ENCODE measurements at regions not wholly inside any gene's neighbourhood (a gene's known extent, or its start where the extent isn't known, plus 50 kb on each side); places are given as distances from the start of the nearest gene placed in this dataset.

GRCh38 chr15:70293591-70294470, 196.1 kb upstream of the TLE3 start:
- TF ChIP-seq JUND (IDR thresholded peaks at IDR 0.05; ENCODE audit: low read depth): no peak

GRCh38 chr15:70293138-70293537, 195.4 kb upstream of the TLE3 start:
- DNase-seq (ENCODE audit: low read depth in 1 of 2, low spot score in 1 of 2): no peak
- in situ Hi-C loops (cut with HindIII; ENCODE audit: low pct_unique_long_range_greater_than_20kb, low sequenced_read_pairs): no loop called here
- TF ChIP-seq JUND (IDR thresholded peaks at IDR 0.05; ENCODE audit: low read depth): no peak

More at GRCh38 chr15:70293591-70294470, 196.1 kb upstream of the TLE3 start:
- in situ Hi-C loops (cut with HindIII; ENCODE audit: low pct_unique_long_range_greater_than_20kb, low sequenced_read_pairs): no loop called here
- no peak for DNase-seq (ENCODE audit: low read depth in 1 of 2, low spot score in 1 of 2)

DNA sequence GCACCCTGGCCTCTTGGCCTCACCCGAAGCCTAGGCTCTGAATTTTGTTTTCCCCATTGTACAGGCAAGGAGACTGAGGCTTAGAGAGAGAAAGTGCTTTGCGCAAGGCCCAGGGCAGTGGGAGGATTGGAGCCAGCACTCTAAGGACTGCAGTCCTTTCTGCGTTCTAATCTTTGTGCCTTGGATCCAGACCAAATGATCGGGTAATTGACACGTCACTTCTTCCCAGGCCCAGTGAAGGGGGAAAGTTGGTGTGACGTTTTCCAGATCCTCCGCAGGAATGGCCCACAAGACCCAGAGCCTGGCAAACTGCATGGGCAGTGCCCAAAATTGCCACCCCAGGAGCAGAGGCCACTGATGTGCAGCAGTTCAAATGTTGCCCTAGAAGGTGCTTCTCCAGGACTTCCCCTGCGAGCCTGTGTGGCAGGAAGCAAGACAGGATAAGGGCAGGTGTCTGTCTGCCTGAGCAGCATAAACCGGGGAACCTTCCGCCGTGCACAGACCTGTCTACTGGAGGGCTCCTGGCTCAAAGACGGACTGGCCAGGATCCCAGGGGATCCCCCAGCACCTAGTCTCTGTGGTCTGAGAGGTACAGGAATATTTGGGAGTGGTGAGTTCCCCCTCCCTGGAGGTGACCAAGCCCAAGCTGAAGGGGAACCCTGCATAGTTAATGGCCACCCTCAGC, 194.5 kb upstream of the TLE3 start:
- TF ChIP-seq JUND (IDR thresholded peaks at IDR 0.05; ENCODE audit: low read depth): no peak
- DNase-seq (ENCODE audit: low read depth in 1 of 2, low spot score in 1 of 2): no peak
- in situ Hi-C loops (cut with HindIII; ENCODE audit: low pct_unique_long_range_greater_than_20kb, low sequenced_read_pairs): no loop called here

GRCh38 chr15:70291305-70292075, 193.8 kb upstream of the TLE3 start:
- DNase-seq (ENCODE audit: low read depth in 1 of 2, low spot score in 1 of 2): peak in 1 of 2 experiments; percentile 78
- no peak for TF ChIP-seq JUND (IDR thresholded peaks at IDR 0.05; ENCODE audit: low read depth)
- in situ Hi-C loops (cut with HindIII; ENCODE audit: low pct_unique_long_range_greater_than_20kb, low sequenced_read_pairs): no loop called here

DNA sequence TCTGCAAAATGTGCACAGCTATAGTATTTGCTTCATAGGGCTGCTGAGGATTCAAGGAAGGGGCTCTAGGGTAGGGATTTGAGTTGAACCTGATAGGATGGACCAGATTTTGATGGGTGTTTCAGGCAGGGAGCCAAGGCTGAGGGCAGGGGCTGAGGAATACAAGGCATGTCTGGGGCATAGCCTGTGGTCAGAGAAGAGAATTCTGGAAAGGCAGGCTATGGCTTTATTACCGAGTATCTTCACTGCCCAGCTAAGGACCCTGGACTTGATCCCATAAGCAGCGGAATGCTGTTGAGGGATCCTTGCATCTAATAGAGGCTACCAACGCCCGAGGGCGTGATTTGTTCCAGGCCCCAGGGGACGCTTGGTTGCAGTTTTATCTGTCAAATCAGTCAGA, 193.0 kb upstream of the TLE3 start:
- DNase-seq (ENCODE audit: low read depth in 1 of 2, low spot score in 1 of 2): no peak
- in situ Hi-C loops (cut with HindIII; ENCODE audit: low pct_unique_long_range_greater_than_20kb, low sequenced_read_pairs): no loop called here
- TF ChIP-seq JUND (IDR thresholded peaks at IDR 0.05; ENCODE audit: low read depth): no peak

- in situ Hi-C loops (cut with HindIII; ENCODE audit: low pct_unique_long_range_greater_than_20kb, low sequenced_read_pairs): no loop called here
- peak; percentile 59; the same call in 1 of the 2 replicates for TF ChIP-seq JUND (IDR thresholded peaks at IDR 0.05; ENCODE audit: low read depth)
- peak; percentile 70 to 97 for DNase-seq (ENCODE audit: low read depth in 1 of 2, low spot score in 1 of 2)
These were observed 191.7 kb upstream of the TLE3 start for GRCh38 chr15:70289191-70289955.

DNA sequence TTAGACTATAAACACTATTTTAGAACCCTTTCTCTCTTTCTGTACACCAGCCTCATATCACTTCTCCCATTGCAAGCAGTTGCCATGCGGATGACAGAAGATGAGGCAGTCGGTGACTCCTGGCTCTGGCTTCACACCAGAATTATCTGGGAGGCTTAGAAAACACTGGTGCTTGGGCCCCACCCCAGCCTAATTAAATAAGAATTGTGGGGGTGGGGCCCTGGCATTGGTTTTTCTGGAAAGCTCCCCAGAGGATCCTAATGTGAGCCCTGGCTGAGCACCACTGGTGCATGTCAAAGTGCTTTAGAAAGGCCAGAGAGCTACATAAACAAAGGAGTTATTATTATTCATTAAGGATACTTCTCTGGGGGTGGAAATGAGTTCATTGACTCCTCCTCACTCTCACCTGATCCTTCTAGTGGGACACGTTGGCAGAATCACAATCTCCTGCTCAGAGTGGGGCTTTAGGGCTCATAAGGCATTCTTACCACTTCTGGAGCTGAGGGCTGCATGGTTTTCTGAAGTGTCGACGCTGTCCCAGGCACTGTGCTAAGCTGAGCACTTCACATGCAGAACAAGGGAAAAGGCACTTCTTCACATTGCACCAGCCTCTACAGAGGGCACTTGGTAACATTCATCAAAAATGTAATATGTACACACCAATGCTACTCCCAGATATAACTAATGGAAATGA, 188.5 kb upstream of the TLE3 start:
- no peak for DNase-seq (ENCODE audit: low read depth in 1 of 2, low spot score in 1 of 2)
- TF ChIP-seq JUND (IDR thresholded peaks at IDR 0.05; ENCODE audit: low read depth): no peak
- in situ Hi-C loops (cut with HindIII; ENCODE audit: low pct_unique_long_range_greater_than_20kb, low sequenced_read_pairs): no loop called here

- in situ Hi-C loops (cut with HindIII; ENCODE audit: low pct_unique_long_range_greater_than_20kb, low sequenced_read_pairs): no loop called here
These were observed 186.9 kb upstream of the TLE3 start for GRCh38 chr15:70284438-70285214.

GRCh38 chr15:70283511-70283910, 185.8 kb upstream of the TLE3 start:
- DNase-seq (ENCODE audit: low read depth in 1 of 2, low spot score in 1 of 2): no peak
- TF ChIP-seq JUND (IDR thresholded peaks at IDR 0.05; ENCODE audit: low read depth): no peak
- in situ Hi-C loops (cut with HindIII; ENCODE audit: low pct_unique_long_range_greater_than_20kb, low sequenced_read_pairs): no loop called here

More at GRCh38 chr15:70284438-70285214, 186.9 kb upstream of the TLE3 start:
- no peak for TF ChIP-seq JUND (IDR thresholded peaks at IDR 0.05; ENCODE audit: low read depth)
- peak; percentile 49 to 72 for DNase-seq (ENCODE audit: low read depth in 1 of 2, low spot score in 1 of 2)

DNA sequence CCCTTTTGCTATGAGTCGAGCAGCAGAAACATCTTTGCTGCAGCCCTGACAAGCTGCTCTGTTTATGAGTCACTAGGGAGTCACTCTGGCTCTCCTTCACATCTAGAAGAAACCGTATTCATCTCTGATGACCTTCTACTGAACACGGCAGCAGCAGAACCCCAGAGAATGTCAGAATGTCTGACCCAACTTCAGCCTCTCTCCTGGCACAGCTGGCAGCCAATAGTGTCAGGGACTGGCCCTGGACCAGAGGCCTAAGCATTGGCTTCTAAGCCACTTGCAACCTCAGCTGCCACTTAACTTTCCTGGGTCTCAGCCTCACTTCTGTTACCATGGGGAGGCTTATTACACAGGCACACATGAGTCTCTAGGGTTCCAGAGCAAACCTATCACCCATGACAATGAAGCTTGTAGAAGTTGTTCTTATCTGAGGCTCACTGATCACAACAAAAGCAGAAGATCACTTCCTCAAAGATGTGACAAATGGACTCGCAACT, 184.1 kb upstream of the TLE3 start:
- in situ Hi-C loops (cut with HindIII; ENCODE audit: low pct_unique_long_range_greater_than_20kb, low sequenced_read_pairs): no loop called here
- no peak for TF ChIP-seq JUND (IDR thresholded peaks at IDR 0.05; ENCODE audit: low read depth)
- no peak for DNase-seq (ENCODE audit: low read depth in 1 of 2, low spot score in 1 of 2)
